Tibial nerve (tissue), 4 donors: ENCODE measurements at regions not wholly inside any gene's neighbourhood (a gene's known extent, or its start where the extent isn't known, plus 50 kb on each side); places are given as distances from the start of the nearest gene placed in this dataset.

ENCODE experiments used
- DNase-seq, 2 donors: peaks; one replicate each; pipeline ENCODE4 v3.0.0-alpha.2; 2019; ENCODE audit warnings: low spot score in 2 of 2
- H3K27ac ChIP-seq, 4 donors: fragments of 200-600 bp; sonication (generic) in 3 of 4; one replicate each; pipeline ENCODE4 v1.5.1; 2017 to 2019; ENCODE audit warnings: mild to moderate bottlenecking in 1 of 4
- H3K27me3 ChIP-seq, 2 donors: fragments of 200-600 bp; sonication (generic) in 1 of 2; one replicate each; pipeline versions ENCODE4 v1.5.1 to v1.6.0; 2017 to 2019
- H3K36me3 ChIP-seq, 3 donors: fragments of 200-600 bp; sonication (generic); one replicate each; pipeline ENCODE4 v1.5.1; 2018 to 2019
- H3K4me1 ChIP-seq, 4 donors: fragments of 200-600 bp; sonication (generic) in 3 of 4; one replicate each; pipeline ENCODE4 v1.5.1; 2017 to 2019
- H3K4me3 ChIP-seq, 4 donors: fragments of 200-600 bp; sonication (generic) in 3 of 4; one replicate each; pipeline ENCODE4 v1.5.1; 2017 to 2019; ENCODE audit warnings: mild to moderate bottlenecking in 1 of 4, moderate library complexity in 1 of 4
- H3K9me3 ChIP-seq, 4 donors: fragments of 200-600 bp; sonication (generic) in 3 of 4; one replicate each; pipeline ENCODE4 v1.5.1; 2017 to 2019
- CTCF ChIP-seq, 5 experiments: fragments of 200-600 bp in 3 of 5; fragments of 450-650 bp in 2 of 5; sonication (generic) in 3 of 5; IDR thresholded peaks; one replicate each; pipeline ENCODE4 v1.5.1; 2016 to 2019; ENCODE audit warnings: antibody characterized with exemption in 5 of 5, mild to moderate bottlenecking in 3 of 5, moderate library complexity in 2 of 5
- EP300 ChIP-seq, 2 donors: sonication (generic); formaldehyde crosslinking; IDR thresholded peaks; one replicate each; pipeline ENCODE4 v1.6.1; 2017; ENCODE audit warnings: antibody characterized with exemption in 2 of 2, mild to moderate bottlenecking in 1 of 2
- POLR2A ChIP-seq, 2 donors: fragments of 450-650 bp; IDR thresholded peaks; one replicate each; pipeline ENCODE4 v1.6.1; 2017; ENCODE audit warnings: antibody characterized with exemption in 2 of 2, mild to moderate bottlenecking in 2 of 2, moderate library complexity in 2 of 2
- WGBS, 2 donors: methylation state at CpG; one replicate each; pipeline ENCODE4 v1.1.5; 2018; 5-methylcytosine and 5-hydroxymethylcytosine counted together

DNA sequence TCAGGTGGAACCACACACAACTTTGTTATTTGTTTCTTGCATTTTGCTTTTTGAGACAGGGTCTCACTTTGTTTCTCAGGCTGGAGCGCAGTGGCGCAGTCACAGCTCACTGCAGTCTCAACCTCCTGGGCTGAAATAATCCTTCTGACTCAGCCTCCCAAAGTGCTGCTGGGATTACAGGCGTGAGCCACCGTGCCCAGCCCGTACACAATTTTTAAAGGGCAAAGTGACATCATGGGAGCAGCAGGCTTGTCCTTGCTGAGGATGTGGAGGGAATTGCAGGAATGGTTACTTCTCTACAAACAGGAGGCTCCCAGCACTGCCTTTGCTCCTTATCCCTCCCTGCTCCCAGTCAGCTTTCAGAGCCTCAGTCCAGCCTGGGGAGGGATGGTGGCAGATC is 355.9 kb upstream of the KLHL29 start:
- Histone ChIP-seq H3K36me3 (no peaks in the 10 kb centered on the region), H3K4me1 (no peaks in the 10 kb centered on the region), H3K4me3 (no peak overlapping the region), H3K27ac (no peak overlapping the region), H3K27me3 (no peaks in the 10 kb centered on the region), H3K9me3 (no peaks in the 10 kb centered on the region)
- no peak for DNase-seq
- TF ChIP-seq CTCF (IDR thresholded peaks at IDR 0.05) (no peak), EP300 (IDR thresholded peaks at IDR 0.05) (no peak), POLR2A (IDR thresholded peaks at IDR 0.05) (no peak)
- WGBS, 2 donors, result 69 to 75% methylated on average over 5 of the region's 5 CpGs

GRCh38 chr2:23029951-23030350 is 355.0 kb upstream of the KLHL29 start:
- Histone ChIP-seq H3K9me3 (no peaks in the 10 kb centered on the region), H3K4me1 (no peaks in the 10 kb centered on the region), H3K27me3 (no peaks in the 10 kb centered on the region), H3K4me3 (no peak overlapping the region), H3K27ac (no peak overlapping the region), H3K36me3 (no peaks in the 10 kb centered on the region)
- TF ChIP-seq POLR2A (IDR thresholded peaks at IDR 0.05) (no peak), CTCF (IDR thresholded peaks at IDR 0.05) (no peak), EP300 (IDR thresholded peaks at IDR 0.05) (no peak)
- DNase-seq, result no peak
- WGBS, 2 donors, result 83 to 87% methylated on average over 5 of the region's 5 CpGs

- peaks cover 0 to 32% (median 11%) of the 10 kb centered on the region in 4 donors for H3K4me1 ChIP-seq
- no peaks in the 10 kb centered on the region for H3K27me3 ChIP-seq
- no peak for DNase-seq
- 82 to 94% methylated on average over 3 of the region's 3 CpGs for WGBS, 2 donors
- no peaks in the 10 kb centered on the region for H3K36me3 ChIP-seq
- peak overlapping the region in 1 of 4 donors; percentile 73 for H3K27ac ChIP-seq
- no peak overlapping the region for H3K4me3 ChIP-seq
- no peaks in the 10 kb centered on the region for H3K9me3 ChIP-seq
- TF ChIP-seq POLR2A (IDR thresholded peaks at IDR 0.05), result no peak
- no peak for TF ChIP-seq EP300 (IDR thresholded peaks at IDR 0.05)
- TF ChIP-seq CTCF (IDR thresholded peaks at IDR 0.05), result no peak
Measured at GRCh38 chr2:23034996-23035395, 350.0 kb upstream of the KLHL29 start.

DNA sequence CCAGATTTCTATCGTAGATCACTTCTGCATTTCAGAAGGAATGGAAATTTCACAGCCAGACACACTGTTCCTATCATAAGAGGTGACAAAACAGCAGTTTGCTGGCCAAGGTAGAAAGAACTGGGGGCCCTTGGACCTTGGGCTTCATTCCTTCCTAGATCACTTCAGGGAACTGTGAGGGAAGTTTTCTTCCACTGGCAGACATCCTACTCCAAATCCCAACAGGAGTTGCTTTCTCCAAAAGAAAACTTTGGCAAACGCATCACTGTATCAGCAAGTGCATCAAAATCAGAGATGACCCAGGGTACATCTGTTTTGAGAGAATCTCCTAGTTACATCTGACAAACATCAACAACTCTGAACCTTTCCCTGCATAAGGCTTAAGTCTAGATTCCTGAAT is 348.4 kb upstream of the KLHL29 start:
- DNase-seq, result peak in 1 of 2 donors; percentile 16
- 54 to 73% methylated on average over 2 of the region's 2 CpGs for WGBS, 2 donors
- TF ChIP-seq CTCF (IDR thresholded peaks at IDR 0.05), result no peak
- peak in 1 of 2 donors; percentile 51 for TF ChIP-seq EP300 (IDR thresholded peaks at IDR 0.05)
- Histone ChIP-seq H3K27me3 (no peaks in the 10 kb centered on the region), H3K27ac (peak overlapping the region in 3 of 4 donors; percentile 58 to 73 (median 73)), H3K36me3 (no peaks in the 10 kb centered on the region), H3K4me3 (no peak overlapping the region), H3K4me1 (peaks cover 2 to 49% (median 17%) of the 10 kb centered on the region in 4 donors), H3K9me3 (no peaks in the 10 kb centered on the region)

DNA sequence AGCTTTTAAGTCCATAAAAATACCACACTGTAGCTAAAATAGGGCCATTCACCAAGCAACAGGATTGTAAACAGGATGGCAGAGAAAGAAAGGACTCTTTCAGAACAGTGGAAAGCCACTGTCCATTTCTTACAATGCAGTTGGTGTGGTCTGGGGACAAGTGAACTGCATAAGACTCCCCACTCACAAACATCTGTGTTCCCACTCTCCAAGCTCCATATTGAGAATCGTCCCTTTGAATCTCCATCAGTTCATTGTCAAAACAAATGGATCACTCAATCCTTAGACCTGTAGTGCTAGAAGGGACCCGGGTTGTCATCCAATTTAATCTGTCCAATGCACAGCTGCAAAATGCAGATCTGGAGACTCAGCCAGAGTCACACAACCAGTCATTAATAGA is 347.4 kb upstream of the KLHL29 start:
- Histone ChIP-seq H3K9me3 (no peaks in the 10 kb centered on the region), H3K4me1 (peaks cover 2 to 58% (median 21%) of the 10 kb centered on the region in 4 donors), H3K36me3 (no peaks in the 10 kb centered on the region), H3K4me3 (no peak overlapping the region), H3K27ac (peak overlapping the region in 3 of 4 donors; percentile 48 to 73 (median 73)), H3K27me3 (no peaks in the 10 kb centered on the region)
- 46 to 64% methylated on average over 2 of the region's 2 CpGs for WGBS, 2 donors
- DNase-seq, result no peak
- TF ChIP-seq EP300 (IDR thresholded peaks at IDR 0.05) (peak in 1 of 2 donors; percentile 63), POLR2A (IDR thresholded peaks at IDR 0.05) (no peak), CTCF (IDR thresholded peaks at IDR 0.05) (no peak)
